HUES6 (cell line): ENCODE measurements at regions not wholly inside any gene's neighbourhood (a gene's known extent, or its start where the extent isn't known, plus 50 kb on each side); places are given as distances from the start of the nearest gene placed in this dataset.

ENCODE experiments used
- H3K27ac ChIP-seq: 2 replicates; pipeline ENCODE4 v1.7.0; 2013; ENCODE audit warnings: low read depth, mild to moderate bottlenecking, low read length, inconsistent platforms
- H3K27me3 ChIP-seq: 2 replicates; pipeline ENCODE4 v1.6.1; 2013; ENCODE audit warnings: low read length; ENCODE audit not compliant: control insufficient read depth, insufficient read depth
- H3K36me3 ChIP-seq: 2 replicates; pipeline ENCODE4 v1.6.1; 2013; ENCODE audit warnings: low read length; ENCODE audit not compliant: control insufficient read depth, insufficient read depth
- H3K4me1 ChIP-seq: 2 replicates; pipeline ENCODE4 v1.6.1; 2013; ENCODE audit warnings: low read length; ENCODE audit not compliant: control insufficient read depth, insufficient read depth
- H3K4me3 ChIP-seq: 2 replicates; pipeline ENCODE4 v1.5.1; 2013; ENCODE audit warnings: low read depth, low read length
- H3K9ac ChIP-seq: one replicate; pipeline ENCODE4 v1.6.1; 2013; ENCODE audit warnings: mild to moderate bottlenecking, low read length
- H3K9me3 ChIP-seq: 2 replicates; pipeline ENCODE4 v1.6.1; 2013; ENCODE audit warnings: low read depth, low read length; ENCODE audit not compliant: control insufficient read depth, insufficient read depth

- no peaks in the 10 kb centered on the region for H3K27me3 ChIP-seq
- no peak overlapping the region for H3K4me3 ChIP-seq
- H3K9me3 ChIP-seq = no peaks in the 10 kb centered on the region
- peaks cover 5% of the 10 kb centered on the region; the same call in 1 of the 2 replicates for H3K4me1 ChIP-seq
- no peaks in the 10 kb centered on the region for H3K36me3 ChIP-seq
- H3K9ac ChIP-seq = no peak overlapping the region
- H3K27ac ChIP-seq = no peak overlapping the region
Observed at GRCh38 chr3:168289471-168290008, 193.8 kb upstream of the GOLIM4 start.

- Histone ChIP-seq H3K36me3 (no peaks in the 10 kb centered on the region), H3K9ac (no peak overlapping the region), H3K27ac (no peak overlapping the region), H3K27me3 (no peaks in the 10 kb centered on the region), H3K4me1 (peaks cover 5% of the 10 kb centered on the region; the same call in 1 of the 2 replicates), H3K9me3 (no peaks in the 10 kb centered on the region), H3K4me3 (no peak overlapping the region)
Observed at GRCh38 chr3:168288511-168289401, 193.0 kb upstream of the GOLIM4 start.

- no peak overlapping the region for H3K27ac ChIP-seq
Observed at GRCh38 chr3:168285506-168285905, 189.8 kb upstream of the GOLIM4 start.

GRCh38 chr3:168284728-168285127 is 189.0 kb upstream of the GOLIM4 start:
- no peak overlapping the region for H3K9ac ChIP-seq
- no peaks in the 10 kb centered on the region for H3K9me3 ChIP-seq
- no peaks in the 10 kb centered on the region for H3K27me3 ChIP-seq
- H3K27ac ChIP-seq = no peak overlapping the region
- H3K36me3 ChIP-seq = no peaks in the 10 kb centered on the region
- H3K4me3 ChIP-seq = no peak overlapping the region
- H3K4me1 ChIP-seq = peaks cover 9% of the 10 kb centered on the region; the same call in 1 of the 2 replicates

More at GRCh38 chr3:168285506-168285905, 189.8 kb upstream of the GOLIM4 start:
- no peaks in the 10 kb centered on the region for H3K27me3 ChIP-seq
- no peaks in the 10 kb centered on the region for H3K9me3 ChIP-seq
- H3K4me1 ChIP-seq = peaks cover 9% of the 10 kb centered on the region; the same call in 1 of the 2 replicates
- H3K36me3 ChIP-seq = no peaks in the 10 kb centered on the region
- no peak overlapping the region for H3K9ac ChIP-seq
- H3K4me3 ChIP-seq = no peak overlapping the region

GRCh38 chr3:168275662-168276061 is 179.9 kb upstream of the GOLIM4 start:
- Histone ChIP-seq H3K4me3 (no peak overlapping the region), H3K9ac (no peak overlapping the region), H3K27ac (no peak overlapping the region), H3K36me3 (no peaks in the 10 kb centered on the region), H3K27me3 (no peaks in the 10 kb centered on the region), H3K9me3 (no peaks in the 10 kb centered on the region), H3K4me1 (peaks cover 26% of the 10 kb centered on the region)

- Histone ChIP-seq H3K9me3 (no peaks in the 10 kb centered on the region), H3K4me3 (no peak overlapping the region), H3K27me3 (no peaks in the 10 kb centered on the region), H3K4me1 (peaks cover 25% of the 10 kb centered on the region), H3K27ac (no peak overlapping the region), H3K9ac (no peak overlapping the region), H3K36me3 (no peaks in the 10 kb centered on the region)
Observed at GRCh38 chr3:168273917-168274316, 178.2 kb upstream of the GOLIM4 start.

- Histone ChIP-seq H3K9ac (no peak overlapping the region), H3K4me3 (no peak overlapping the region), H3K4me1 (peaks cover 25% of the 10 kb centered on the region), H3K36me3 (no peaks in the 10 kb centered on the region), H3K27ac (no peak overlapping the region), H3K9me3 (no peaks in the 10 kb centered on the region), H3K27me3 (no peaks in the 10 kb centered on the region)
Observed at GRCh38 chr3:168273036-168273435, 177.3 kb upstream of the GOLIM4 start.

- H3K4me3 ChIP-seq = no peak overlapping the region
- H3K4me1 ChIP-seq = peaks cover 25% of the 10 kb centered on the region
- no peaks in the 10 kb centered on the region for H3K27me3 ChIP-seq
- H3K36me3 ChIP-seq = no peaks in the 10 kb centered on the region
- H3K9ac ChIP-seq = no peak overlapping the region
- no peak overlapping the region for H3K27ac ChIP-seq
- H3K9me3 ChIP-seq = no peaks in the 10 kb centered on the region
Observed at GRCh38 chr3:168272343-168272985, 176.7 kb upstream of the GOLIM4 start.

GRCh38 chr3:168271932-168272331 is 176.2 kb upstream of the GOLIM4 start:
- no peaks in the 10 kb centered on the region for H3K27me3 ChIP-seq
- H3K9me3 ChIP-seq = no peaks in the 10 kb centered on the region
- H3K4me3 ChIP-seq = no peak overlapping the region
- H3K9ac ChIP-seq = no peak overlapping the region
- peaks cover 25% of the 10 kb centered on the region for H3K4me1 ChIP-seq
- H3K36me3 ChIP-seq = no peaks in the 10 kb centered on the region
- no peak overlapping the region for H3K27ac ChIP-seq

GRCh38 chr3:168269001-168269400 is 173.3 kb upstream of the GOLIM4 start:
- Histone ChIP-seq H3K9me3 (no peaks in the 10 kb centered on the region), H3K36me3 (no peaks in the 10 kb centered on the region), H3K4me3 (no peak overlapping the region), H3K27me3 (no peaks in the 10 kb centered on the region), H3K4me1 (peaks cover 14% of the 10 kb centered on the region), H3K9ac (no peak overlapping the region), H3K27ac (no peak overlapping the region)

- H3K4me3 ChIP-seq = no peak overlapping the region
- H3K27me3 ChIP-seq = no peaks in the 10 kb centered on the region
- no peaks in the 10 kb centered on the region for H3K36me3 ChIP-seq
- no peak overlapping the region for H3K9ac ChIP-seq
- H3K4me1 ChIP-seq = peaks cover 7% of the 10 kb centered on the region
- H3K27ac ChIP-seq = no peak overlapping the region
- H3K9me3 ChIP-seq = no peaks in the 10 kb centered on the region
Observed at GRCh38 chr3:168267179-168267578, 171.5 kb upstream of the GOLIM4 start.
